ENCODE measurements at regions not wholly inside any gene's neighbourhood (a gene's known extent, or its start where the extent isn't known, plus 50 kb on each side); places are given as distances from the start of the nearest gene placed in this dataset.

- no peak for DNase-seq (ENCODE audit: low read depth)
- no peak overlapping the region for H3K4me3 ChIP-seq (ENCODE audit: control insufficient read depth, low read depth, low read length)
- TF ChIP-seq CTCF (IDR thresholded peaks at IDR 0.05; ENCODE audit: control insufficient read depth, insufficient read depth, low read depth, low read length, missing control alignments) = peak; percentile 14
Measured at GRCh38 chr9:2321523-2322148, 300.0 kb upstream of the VLDLR start.

GRCh38 chr9:2324742-2325141 is 296.8 kb upstream of the VLDLR start:
- no peak for TF ChIP-seq CTCF (IDR thresholded peaks at IDR 0.05; ENCODE audit: control insufficient read depth, insufficient read depth, low read depth, low read length, missing control alignments)
- H3K4me3 ChIP-seq (ENCODE audit: control insufficient read depth, low read depth, low read length) = no peak overlapping the region
- DNase-seq (ENCODE audit: low read depth) = no peak

DNA sequence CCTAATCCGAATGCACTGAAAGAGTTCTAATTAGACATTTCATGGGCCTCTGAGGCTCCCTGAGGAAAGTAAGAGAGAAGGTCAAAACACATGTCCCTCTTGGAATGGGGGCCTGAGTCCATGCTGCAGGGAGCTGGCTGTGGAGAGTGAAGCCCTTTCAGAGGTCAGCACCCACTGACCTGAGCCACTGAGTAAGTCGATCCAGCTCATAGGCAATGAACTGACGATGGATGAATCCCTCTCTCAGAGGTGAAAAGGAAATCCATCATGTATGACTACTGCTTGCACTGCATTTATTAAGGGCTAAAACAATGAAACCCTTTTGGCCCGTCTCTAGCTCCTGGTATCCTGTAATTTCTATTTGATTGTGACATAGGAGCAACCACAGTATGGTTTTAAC is 288.9 kb upstream of the VLDLR start:
- no peak for TF ChIP-seq CTCF (IDR thresholded peaks at IDR 0.05; ENCODE audit: control insufficient read depth, insufficient read depth, low read depth, low read length, missing control alignments)
- DNase-seq (ENCODE audit: low read depth) = no peak
- H3K4me3 ChIP-seq (ENCODE audit: control insufficient read depth, low read depth, low read length) = no peak overlapping the region

DNA sequence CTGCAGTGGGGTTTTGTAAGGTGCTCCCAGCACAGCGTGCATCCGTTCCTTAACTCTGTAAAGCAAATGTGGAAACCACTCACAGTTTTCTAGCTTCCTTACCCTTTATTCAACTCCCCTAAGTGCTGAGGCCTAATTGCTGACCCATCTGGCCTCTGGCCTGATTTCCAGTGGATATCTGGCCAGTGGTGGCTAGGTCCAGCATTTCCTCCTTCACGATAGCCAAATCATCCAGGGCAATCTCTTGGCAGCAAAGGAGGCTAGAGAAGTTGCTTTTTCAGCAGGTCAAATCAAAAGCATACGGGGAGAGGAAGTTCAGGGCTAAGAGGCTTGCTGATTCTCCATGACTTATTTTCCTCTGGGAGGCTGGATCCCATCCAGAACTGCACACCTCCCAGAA is 286.3 kb upstream of the VLDLR start:
- TF ChIP-seq CTCF (IDR thresholded peaks at IDR 0.05; ENCODE audit: control insufficient read depth, insufficient read depth, low read depth, low read length, missing control alignments) = no peak
- no peak for DNase-seq (ENCODE audit: low read depth)
- H3K4me3 ChIP-seq (ENCODE audit: control insufficient read depth, low read depth, low read length) = no peak overlapping the region

DNA sequence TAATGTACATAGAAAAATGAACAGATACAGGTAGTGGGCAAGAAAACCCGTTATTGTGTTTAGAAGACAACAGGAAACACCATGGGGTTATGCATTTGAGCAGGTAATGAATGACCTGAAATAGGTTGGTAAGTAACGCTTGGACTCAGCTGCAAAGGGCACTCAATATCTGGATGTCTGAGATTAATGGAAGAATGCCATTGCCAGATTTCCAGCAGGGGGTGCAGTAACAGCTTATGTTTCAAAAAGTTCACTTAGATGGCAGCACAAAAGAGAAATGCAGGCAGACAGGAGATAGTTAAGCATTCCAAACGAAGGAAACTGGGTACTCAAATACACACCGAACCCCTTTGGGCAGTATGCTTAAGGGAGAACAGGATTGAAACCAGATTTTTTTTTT is 285.5 kb upstream of the VLDLR start:
- TF ChIP-seq CTCF (IDR thresholded peaks at IDR 0.05; ENCODE audit: control insufficient read depth, insufficient read depth, low read depth, low read length, missing control alignments) = peak; percentile 32
- no peak overlapping the region for H3K4me3 ChIP-seq (ENCODE audit: control insufficient read depth, low read depth, low read length)
- DNase-seq (ENCODE audit: low read depth) = no peak

DNA sequence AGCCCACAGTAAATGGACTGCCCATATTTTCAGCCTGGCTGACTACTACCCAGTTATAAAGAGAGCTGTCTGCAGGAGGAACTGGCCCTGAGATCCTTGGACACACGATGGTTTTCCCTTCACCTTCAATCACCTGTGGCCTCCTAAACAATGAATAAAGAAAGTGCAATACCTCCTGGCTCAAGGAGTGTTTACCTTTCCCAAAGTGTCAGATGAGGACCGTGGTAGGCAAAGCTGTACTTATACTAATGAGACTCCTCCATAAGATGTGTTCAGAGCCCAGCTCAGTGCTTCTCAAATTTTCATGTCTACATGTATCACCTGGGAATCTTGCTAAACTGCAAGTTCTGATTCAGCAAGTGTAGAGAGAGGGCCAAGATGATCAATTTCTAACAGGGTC is 284.5 kb upstream of the VLDLR start:
- no peak for TF ChIP-seq CTCF (IDR thresholded peaks at IDR 0.05; ENCODE audit: control insufficient read depth, insufficient read depth, low read depth, low read length, missing control alignments)
- H3K4me3 ChIP-seq (ENCODE audit: control insufficient read depth, low read depth, low read length) = no peak overlapping the region
- DNase-seq (ENCODE audit: low read depth) = no peak

- TF ChIP-seq CTCF (IDR thresholded peaks at IDR 0.05; ENCODE audit: control insufficient read depth, insufficient read depth, low read depth, low read length, missing control alignments) = no peak
- DNase-seq (ENCODE audit: low read depth) = no peak
- H3K4me3 ChIP-seq (ENCODE audit: control insufficient read depth, low read depth, low read length) = no peak overlapping the region
Measured at GRCh38 chr9:2337627-2338026, 284.0 kb upstream of the VLDLR start.
